Endothelial cell of umbilical vein (primary cell): ENCODE measurements at regions not wholly inside any gene's neighbourhood (a gene's known extent, or its start where the extent isn't known, plus 50 kb on each side); places are given as distances from the start of the nearest gene placed in this dataset.

Source experiments
- BruUV-seq: library from RNA; stranded (reverse); fragments of 400-500 nt; replicated peaks from 2 replicates; lab custom pipeline; 2021; lab: Mats Ljungman, UMichigan
- CTCF ChIA-PET: fragments of 300-600, 350-600 bp; sonication (Branson Sonifier 250); formaldehyde crosslinking; loops from one replicate; lab custom pipeline; 2021; ENCODE audit warnings: antibody characterized with exemption, inconsistent platforms; lab: Charles Lee
- POLR2A ChIA-PET: fragments of 300-600, 350-600 bp; sonication (Branson Sonifier 250); formaldehyde crosslinking; loops from one replicate; lab custom pipeline; 2021; ENCODE audit warnings: antibody characterized with exemption, inconsistent platforms; lab: Charles Lee
- DNase-seq: peaks from one replicate; pipeline ENCODE4 v3.0.0-alpha.2; 2011; ENCODE audit warnings: low read depth, low spot score
- FAIRE-seq: peaks from 2 replicates; lab custom pipeline; 2011; peaks lifted over from hg19 to GRCh38; lab: Jason Lieb, UNC
- H2AFZ ChIP-seq: 2 replicates; pipeline ENCODE4 v1.6.0; 2012; ENCODE audit warnings: low read depth, low read length, control low read depth, inconsistent platforms
- H3K27ac ChIP-seq: 2 replicates; pipeline ENCODE4 v1.5.1; 2011; ENCODE audit warnings: low read depth, mild to moderate bottlenecking, control low read depth, low read length, moderate library complexity; ENCODE audit not compliant: insufficient read depth
- H3K27me3 ChIP-seq, 2 experiments: 2 replicates each; pipeline versions ENCODE4 v1.6.0 to v1.6.1; 2011; ENCODE audit warnings: low read length in 2 of 2, mixed read lengths in 1 of 2; ENCODE audit not compliant: control insufficient read depth in 2 of 2, insufficient read depth in 2 of 2
- H3K36me3 ChIP-seq, 2 experiments: 2 replicates in 1 of 2; 3 replicates in 1 of 2; pipeline ENCODE4 v1.5.1; 2011; ENCODE audit warnings: low read length in 2 of 2, mild to moderate bottlenecking in 1 of 2, moderate library complexity in 1 of 2; ENCODE audit not compliant: control insufficient read depth in 2 of 2, insufficient read depth in 2 of 2; ENCODE audit errors: extremely low read depth in 1 of 2
- H3K4me1 ChIP-seq: 3 replicates; pipeline ENCODE4 v1.5.1; 2011; ENCODE audit warnings: mild to moderate bottlenecking, low read length; ENCODE audit not compliant: control insufficient read depth, insufficient read depth; ENCODE audit errors: extremely low read depth
- H3K4me2 ChIP-seq: 2 replicates; pipeline ENCODE4 v1.6.1; 2011; ENCODE audit warnings: low read length, control low read depth, mixed read lengths; ENCODE audit not compliant: insufficient read depth
- H3K4me3 ChIP-seq, 3 experiments: fragments of 200-600 bp in 1 of 3; sonication (generic), shearing (Covaris generic) in 1 of 3; replicated peaks in 1 of 3; 2 replicates each; pipeline ENCODE4 v1.5.1; 2011 to 2016; ENCODE audit warnings: control low read depth in 3 of 3, low read length in 3 of 3, mild to moderate bottlenecking in 2 of 3, inconsistent platforms in 1 of 3, low read depth in 1 of 3, moderate library complexity in 1 of 3; ENCODE audit not compliant: insufficient read depth in 1 of 3
- H3K79me2 ChIP-seq: 2 replicates; pipeline ENCODE4 v1.6.0; 2012; ENCODE audit warnings: low read length, inconsistent platforms; ENCODE audit not compliant: control insufficient read depth, insufficient read depth
- H3K9ac ChIP-seq: replicated peaks from 2 replicates; pipeline ENCODE3; 2011; ENCODE audit warnings: low read length, control low read depth; ENCODE audit not compliant: insufficient read depth; ENCODE audit errors: extremely low read depth
- H3K9me1 ChIP-seq: replicated peaks from 3 replicates; pipeline ENCODE4 v1.6.0; 2011; ENCODE audit warnings: mild to moderate bottlenecking, low read length; ENCODE audit not compliant: control insufficient read depth, insufficient read depth; ENCODE audit errors: extremely low read depth
- H3K9me3 ChIP-seq: replicated peaks from 2 replicates; pipeline ENCODE4 v1.5.1; 2012; ENCODE audit warnings: low read length, inconsistent platforms; ENCODE audit not compliant: control insufficient read depth, insufficient read depth
- H4K20me1 ChIP-seq: replicated peaks from 2 replicates; pipeline ENCODE3; 2011; ENCODE audit warnings: mild to moderate bottlenecking, low read length; ENCODE audit not compliant: control insufficient read depth, insufficient read depth; ENCODE audit errors: extremely low read depth
- CTCF ChIP-seq, 2 donors: IDR thresholded peaks; 1 replicate in 1 of 2; 2 replicates in 1 of 2; pipeline ENCODE4 v1.5.1; 2011; ENCODE audit warnings: low read length in 2 of 2, mild to moderate bottlenecking in 2 of 2, moderate library complexity in 2 of 2, control low read depth in 1 of 2, inconsistent platforms in 1 of 2, low read depth in 1 of 2; ENCODE audit not compliant: insufficient read depth in 1 of 2; ENCODE audit errors: extremely low read depth in 1 of 2
- EZH2 ChIP-seq: IDR thresholded peaks from 2 replicates; pipeline ENCODE4 v1.6.1; 2012; ENCODE audit warnings: borderline replicate concordance, low read depth, mild to moderate bottlenecking, moderate library complexity, low read length, inconsistent platforms; ENCODE audit not compliant: severe bottlenecking
- FOS ChIP-seq: IDR thresholded peaks from 2 replicates; pipeline ENCODE4 v1.6.1; 2011; ENCODE audit warnings: mild to moderate bottlenecking, low read length, moderate library complexity, borderline replicate concordance; ENCODE audit not compliant: insufficient read depth
- GATA2 ChIP-seq: IDR thresholded peaks from 2 replicates; pipeline ENCODE4 v1.7.0; 2011; ENCODE audit warnings: low read depth, mild to moderate bottlenecking, moderate library complexity, mixed read lengths, low read length; ENCODE audit not compliant: insufficient read length, insufficient read depth
- JUN ChIP-seq: IDR thresholded peaks from 2 replicates; pipeline ENCODE4 v1.6.1; 2011; ENCODE audit warnings: borderline replicate concordance, low read depth; ENCODE audit not compliant: insufficient read length, insufficient read depth
- MAX ChIP-seq: IDR thresholded peaks from 2 replicates; pipeline ENCODE4 v1.6.1; 2011; ENCODE audit not compliant: insufficient read depth, insufficient read length
- MYC ChIP-seq: IDR thresholded peaks from one replicate; pipeline ENCODE4 v1.6.1; 2011; ENCODE audit warnings: mild to moderate bottlenecking, low read depth, low read length
- POLR2A ChIP-seq: IDR thresholded peaks from 2 replicates; pipeline ENCODE4 v1.6.1; 2012; ENCODE audit warnings: low read depth, mild to moderate bottlenecking, control low read depth, low read length
- POLR2AphosphoS5 ChIP-seq: IDR thresholded peaks from 2 replicates; pipeline ENCODE4 v1.6.1; 2012; ENCODE audit warnings: low read depth, mild to moderate bottlenecking, control low read depth, low read length, moderate library complexity; ENCODE audit not compliant: insufficient read depth
- dilution Hi-C: fragments of 300-500 bp; cut with MboI; formaldehyde crosslinking; loops from one replicate; pipeline ENCODE4 v1.15.0; 2019; ENCODE audit warnings: low sequenced_read_pairs; ENCODE audit not compliant: extremely low pct_ligation_motif_present
- intact Hi-C: fragments of 100-400 bp; cut with micrococcal nuclease; formaldehyde crosslinking; loops from one replicate; pipeline ENCODE4 v1.10.0; 2022

GRCh38 chr13:73898276-73898675 lies 235.9 kb downstream of the KLF12 start:
- no peak overlapping the region for H3K27ac ChIP-seq
- ChIA-PET POLR2A (no interaction called here), CTCF (no interaction called here)
- no peak for FAIRE-seq
- dilution Hi-C loops (no loop called here), intact Hi-C loops (no loop called here)
- no peak overlapping the region for H3K4me2 ChIP-seq
- no peaks in the 10 kb centered on the region for H4K20me1 ChIP-seq
- no peak overlapping the region for H3K9ac ChIP-seq
- no peaks in the 10 kb centered on the region for H3K36me3 ChIP-seq
- BruUV-seq: no TSS peak
- DNase-seq: no peak
- no peaks in the 10 kb centered on the region for H3K79me2 ChIP-seq
- no peak overlapping the region for H2AFZ ChIP-seq
- TF ChIP-seq CTCF (IDR thresholded peaks at IDR 0.05; ENCODE audit: extremely low read depth in 1 of 2, insufficient read depth in 1 of 2, low read depth in 1 of 2, low read length in 2 of 2): no peak
- no peak for TF ChIP-seq POLR2A
- no peak for TF ChIP-seq GATA2
- TF ChIP-seq EZH2: no peak
- TF ChIP-seq FOS: no peak
- TF ChIP-seq MAX: no peak
- TF ChIP-seq JUN: no peak
- TF ChIP-seq POLR2AphosphoS5: no peak
- TF ChIP-seq MYC: no peak
- no peaks in the 10 kb centered on the region for H3K9me3 ChIP-seq
- H3K4me1 ChIP-seq: peaks cover 8% of the 10 kb centered on the region
- H3K27me3 ChIP-seq: no peaks in the 10 kb centered on the region
- H3K9me1 ChIP-seq: no peaks in the 10 kb centered on the region
- no peak overlapping the region for H3K4me3 ChIP-seq
